ELR (cell line): ENCODE measurements at regions not wholly inside any gene's neighbourhood (a gene's known extent, or its start where the extent isn't known, plus 50 kb on each side); places are given as distances from the start of the nearest gene placed in this dataset.
"Not testable (repeated sequence)": the region's sequence is repeated elsewhere in the genome, so short reads cannot be mapped to it uniquely, and the experiment has no call there.

ENCODE experiments used
- DNase-seq: peaks from one replicate; pipeline ENCODE4 v3.0.0-alpha.2; 2015; ENCODE audit warnings: low read depth

DNA sequence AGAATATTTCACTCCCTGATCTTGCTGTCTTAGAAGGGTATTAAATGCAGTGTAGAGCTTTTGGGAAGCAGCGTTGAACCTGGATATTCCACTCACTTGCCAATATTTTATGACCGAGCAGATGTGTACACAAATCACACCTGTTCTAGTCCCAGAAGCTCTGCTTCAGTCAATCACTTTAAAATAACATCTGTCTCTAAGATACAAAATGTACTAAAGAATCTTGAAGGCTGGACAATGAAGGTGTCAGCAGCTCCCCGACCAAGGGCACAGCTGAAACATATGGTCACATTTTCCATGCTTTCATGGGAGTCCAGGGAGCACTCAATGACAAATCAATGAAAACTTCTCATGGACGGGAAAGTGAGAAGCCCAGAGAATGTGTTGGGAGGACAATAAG, 668.3 kb downstream of the PRIM2 start:
- DNase-seq, result not testable (repeated sequence)

GRCh38 chr6:57986584-57986983, 669.2 kb downstream of the PRIM2 start:
- DNase-seq, result not testable (repeated sequence)

GRCh38 chr6:57989520-57990080, 672.2 kb downstream of the PRIM2 start:
- peak; percentile 60 for DNase-seq

DNA sequence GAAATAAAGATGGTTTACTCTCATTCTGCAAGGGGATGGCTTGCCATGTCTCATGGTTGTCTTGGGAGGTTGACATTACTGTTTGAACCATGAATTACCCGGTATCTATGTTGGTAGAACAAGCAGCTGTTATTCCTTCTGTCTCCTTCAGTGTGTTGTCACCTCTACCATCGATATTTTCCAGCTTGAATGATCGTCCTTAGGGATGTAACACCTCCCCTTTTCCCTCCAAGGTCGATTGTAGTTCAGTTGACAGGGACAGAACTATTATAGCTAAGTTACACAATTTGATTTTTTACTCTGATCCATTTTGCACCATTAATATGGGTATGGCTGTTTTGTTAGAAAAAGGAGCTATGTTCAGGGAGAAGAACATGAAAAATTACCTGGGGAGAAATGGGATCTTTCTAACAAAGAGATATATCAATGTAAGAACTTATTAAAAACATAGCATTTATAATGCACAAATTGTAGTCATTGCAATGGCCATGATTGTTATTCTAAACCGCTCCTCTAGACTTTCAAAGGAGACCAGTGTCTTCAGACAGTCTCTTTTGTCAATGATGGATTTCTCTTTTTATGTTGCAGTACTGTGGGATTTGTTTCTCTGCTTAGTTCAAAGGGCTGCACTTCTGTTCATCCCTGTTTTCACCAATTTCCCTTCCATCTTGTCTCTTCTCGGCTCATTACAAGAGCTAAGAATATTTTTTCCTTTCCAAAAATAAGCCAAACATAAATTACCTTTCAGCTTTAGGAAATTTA, 681.6 kb downstream of the PRIM2 start:
- not testable (repeated sequence) for DNase-seq

DNA sequence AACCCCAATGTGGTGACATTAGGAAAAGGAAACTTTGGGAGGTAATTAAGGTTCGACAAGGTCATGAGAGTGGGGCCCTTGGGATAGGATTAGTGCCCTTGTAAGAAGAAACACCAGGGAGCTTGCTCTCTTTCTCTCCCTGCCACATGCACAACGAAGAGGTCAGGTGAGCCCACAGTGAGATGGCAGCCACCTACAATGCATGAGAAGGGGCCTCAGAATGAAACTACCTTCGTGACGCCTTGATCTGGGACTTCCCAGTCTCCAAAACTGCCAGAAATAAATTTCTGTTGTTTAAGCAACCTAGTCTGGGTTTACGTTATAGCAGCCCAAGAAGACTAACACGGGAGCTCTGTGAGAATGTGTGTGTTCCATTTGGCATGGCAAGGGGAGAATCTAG, 682.8 kb downstream of the PRIM2 start:
- DNase-seq, result not testable (repeated sequence)

DNA sequence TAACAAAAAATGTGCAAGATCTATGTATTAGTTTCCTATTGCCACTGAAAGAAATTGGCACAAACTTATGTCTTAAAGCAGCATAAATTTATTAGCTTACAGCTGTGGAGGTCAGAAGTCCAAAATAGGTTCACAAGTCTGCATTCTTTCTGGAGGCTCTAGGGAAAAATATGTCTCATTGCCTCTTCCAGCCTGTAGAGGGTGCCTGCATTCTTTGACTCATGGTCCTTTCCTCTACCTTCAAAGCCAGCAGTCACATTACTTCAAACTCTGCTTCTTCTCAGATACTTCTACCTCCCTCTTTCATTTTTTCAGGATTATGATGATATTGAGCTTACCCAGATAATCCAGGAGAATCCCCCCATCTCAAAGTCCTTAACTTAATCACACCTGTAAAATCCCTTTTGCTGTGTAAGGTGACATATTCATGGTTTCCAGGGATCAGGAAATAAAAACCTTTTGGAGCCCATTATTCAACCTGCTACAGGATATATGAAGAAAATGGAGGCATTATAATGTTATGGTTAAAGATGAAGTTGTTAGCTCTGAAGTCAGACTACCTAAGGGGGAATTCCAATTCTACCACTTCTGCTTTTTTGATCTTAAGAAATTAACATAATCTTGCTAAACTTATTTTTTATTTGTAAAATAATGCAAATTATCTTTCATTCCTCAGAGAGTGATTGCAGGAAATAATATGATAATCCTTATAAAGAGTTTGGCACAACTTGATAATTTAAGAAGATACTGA, 686.2 kb downstream of the PRIM2 start:
- peak; percentile 52 for DNase-seq

DNA sequence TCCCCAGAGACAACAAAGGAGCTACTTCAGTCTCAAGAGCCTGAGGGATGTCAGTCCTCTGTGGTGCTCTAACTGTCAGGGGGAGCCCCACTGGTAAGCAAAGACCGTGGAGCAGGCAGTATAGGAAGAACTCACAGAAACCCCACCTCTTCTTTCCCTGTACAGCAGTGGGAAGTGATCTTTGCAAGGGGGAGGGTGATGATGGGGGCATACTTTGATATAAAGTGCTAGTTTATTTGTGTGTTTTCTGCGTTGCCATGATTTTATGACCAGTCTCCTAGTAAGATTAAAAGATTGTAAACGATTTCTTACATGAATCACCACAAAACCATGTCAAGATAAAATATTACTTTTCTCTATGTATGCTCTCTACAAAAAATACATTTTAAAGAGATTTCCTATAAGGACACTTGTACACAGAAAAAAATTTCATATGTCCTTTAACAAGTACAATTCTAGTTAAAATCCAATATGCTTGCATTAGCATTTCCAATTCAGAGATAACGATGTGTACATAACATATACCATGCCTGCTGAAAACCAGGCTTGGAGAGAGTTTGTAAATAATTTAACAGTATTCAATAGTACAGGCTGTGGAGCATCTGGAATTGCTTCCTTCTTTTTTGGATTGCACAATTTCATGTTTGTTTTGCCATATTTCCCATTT, 690.0 kb downstream of the PRIM2 start:
- DNase-seq, result peak; percentile 34

- DNase-seq, result not testable (repeated sequence)
Observed at GRCh38 chr6:58008001-58008335, 690.5 kb downstream of the PRIM2 start.

GRCh38 chr6:58011954-58012600, 694.6 kb downstream of the PRIM2 start:
- DNase-seq, result not testable (repeated sequence)

DNA sequence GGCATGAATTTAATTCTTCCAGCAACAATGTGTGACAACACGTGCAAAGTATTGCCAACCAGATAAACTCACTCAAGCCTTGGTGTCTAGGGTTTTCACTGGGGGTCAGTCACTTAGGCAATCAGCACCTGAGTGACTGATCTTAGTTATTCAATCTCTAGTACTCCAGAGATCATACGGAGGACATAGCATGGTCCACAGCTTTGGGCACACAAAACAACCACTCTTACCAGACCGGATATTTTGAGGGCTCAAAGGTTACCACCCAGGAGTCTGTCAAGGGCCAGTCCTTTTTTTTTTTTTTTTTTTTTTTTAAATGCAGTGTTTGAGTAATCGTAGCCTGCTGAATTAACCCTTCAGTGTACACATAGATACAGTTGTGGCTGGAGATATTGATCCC, 699.2 kb downstream of the PRIM2 start:
- DNase-seq, result not testable (repeated sequence)

- not testable (repeated sequence) for DNase-seq
Observed at GRCh38 chr6:58028188-58028587, 710.8 kb downstream of the PRIM2 start.

- DNase-seq, result not testable (repeated sequence)
Observed at GRCh38 chr6:58038213-58038612, 720.8 kb downstream of the PRIM2 start.

DNA sequence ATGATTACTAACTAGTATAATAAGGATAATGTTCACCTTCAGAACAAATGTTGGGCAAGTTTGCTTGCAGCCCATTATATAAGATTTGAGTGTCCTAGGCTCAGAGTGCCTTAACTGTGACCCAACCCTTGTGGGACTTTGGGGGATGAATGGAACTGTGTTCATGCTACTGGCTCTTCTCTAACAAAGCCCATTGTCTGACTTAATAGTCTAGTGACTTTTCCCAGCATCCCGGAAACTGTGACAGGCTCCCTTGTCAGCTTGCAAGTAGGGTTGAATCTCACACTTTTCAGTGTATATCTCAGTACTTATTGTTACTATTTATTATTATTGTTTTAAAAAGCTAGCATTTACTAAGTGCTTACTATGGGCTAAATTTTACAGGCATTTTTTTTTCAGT, 729.2 kb downstream of the PRIM2 start:
- not testable (repeated sequence) for DNase-seq

- not testable (repeated sequence) for DNase-seq
Observed at GRCh38 chr6:58047389-58047788, 730.0 kb downstream of the PRIM2 start.

DNA sequence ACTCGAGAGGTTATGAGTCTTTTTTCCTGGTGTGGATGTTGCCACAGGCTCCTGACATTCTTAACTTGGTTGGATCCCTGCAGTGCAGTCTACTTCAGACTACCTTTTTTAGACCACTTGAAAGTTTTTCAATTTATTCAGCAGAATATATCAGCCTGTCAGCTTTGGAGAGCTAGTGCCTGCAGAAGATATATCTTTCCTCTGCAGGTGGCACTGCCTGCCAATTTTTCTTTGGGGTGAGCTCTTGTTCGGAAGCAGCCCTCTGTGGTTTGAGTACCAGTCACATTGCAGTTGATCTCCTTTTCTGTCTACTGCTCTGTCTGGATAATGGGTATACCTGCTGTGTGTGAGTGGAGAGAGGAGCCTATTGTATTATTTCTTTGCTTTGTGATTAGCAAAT, 730.4 kb downstream of the PRIM2 start:
- peak; percentile 17 for DNase-seq

DNA sequence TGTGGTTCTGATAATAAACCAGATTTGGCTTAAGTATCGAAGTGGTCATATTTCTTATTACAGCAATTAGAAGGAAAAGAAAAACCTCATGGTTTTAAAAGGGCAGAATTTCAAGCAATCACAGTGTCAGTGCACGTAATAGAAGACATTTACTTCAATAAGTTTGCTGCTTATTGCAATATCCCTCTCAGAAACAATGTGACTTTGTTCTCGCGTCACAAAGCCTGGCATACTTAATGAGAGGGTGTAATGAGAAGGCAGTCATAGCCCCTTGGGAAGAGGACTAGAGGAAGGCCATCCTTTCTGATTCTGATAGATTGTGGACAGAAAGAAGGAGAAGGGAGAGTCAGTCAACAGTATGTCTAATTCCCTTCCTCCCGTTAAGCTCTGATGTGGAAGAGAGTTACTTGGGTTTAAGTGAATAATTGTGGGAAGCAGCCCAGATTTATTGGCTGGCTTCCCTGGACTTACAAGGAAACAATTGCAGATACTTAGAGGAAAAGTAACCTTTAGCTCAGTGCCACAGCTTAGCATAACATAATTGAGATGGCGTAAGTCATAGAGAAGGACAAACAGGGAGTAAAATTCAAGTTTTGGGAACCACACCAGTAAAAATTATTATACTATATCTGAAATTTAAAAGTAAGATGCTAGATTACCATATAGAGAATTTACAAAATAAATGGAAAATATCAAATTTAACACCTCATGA, 738.2 kb downstream of the PRIM2 start:
- DNase-seq, result not testable (repeated sequence)

GRCh38 chr6:58059701-58060100, 742.3 kb downstream of the PRIM2 start:
- DNase-seq, result peak; percentile 83

DNA sequence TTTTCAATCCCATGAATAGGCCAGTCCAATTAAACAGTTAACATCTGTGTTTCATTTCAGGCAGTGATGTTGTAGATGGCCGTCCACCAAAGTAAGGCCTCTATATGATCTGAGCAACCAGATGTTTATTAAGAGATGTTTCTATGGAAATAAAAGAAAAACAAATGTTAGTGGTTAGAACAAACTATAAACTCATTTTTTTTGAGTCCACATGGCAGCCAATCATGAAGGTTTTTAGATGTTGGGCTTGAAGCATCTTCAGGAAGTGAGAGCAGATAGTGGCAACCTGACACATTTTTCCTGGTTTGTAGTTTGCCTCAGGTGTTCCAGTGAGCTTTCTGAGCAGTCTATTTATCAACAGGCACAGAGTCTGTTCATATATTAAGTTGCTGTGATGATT, 746.1 kb downstream of the PRIM2 start:
- not testable (repeated sequence) for DNase-seq

DNA sequence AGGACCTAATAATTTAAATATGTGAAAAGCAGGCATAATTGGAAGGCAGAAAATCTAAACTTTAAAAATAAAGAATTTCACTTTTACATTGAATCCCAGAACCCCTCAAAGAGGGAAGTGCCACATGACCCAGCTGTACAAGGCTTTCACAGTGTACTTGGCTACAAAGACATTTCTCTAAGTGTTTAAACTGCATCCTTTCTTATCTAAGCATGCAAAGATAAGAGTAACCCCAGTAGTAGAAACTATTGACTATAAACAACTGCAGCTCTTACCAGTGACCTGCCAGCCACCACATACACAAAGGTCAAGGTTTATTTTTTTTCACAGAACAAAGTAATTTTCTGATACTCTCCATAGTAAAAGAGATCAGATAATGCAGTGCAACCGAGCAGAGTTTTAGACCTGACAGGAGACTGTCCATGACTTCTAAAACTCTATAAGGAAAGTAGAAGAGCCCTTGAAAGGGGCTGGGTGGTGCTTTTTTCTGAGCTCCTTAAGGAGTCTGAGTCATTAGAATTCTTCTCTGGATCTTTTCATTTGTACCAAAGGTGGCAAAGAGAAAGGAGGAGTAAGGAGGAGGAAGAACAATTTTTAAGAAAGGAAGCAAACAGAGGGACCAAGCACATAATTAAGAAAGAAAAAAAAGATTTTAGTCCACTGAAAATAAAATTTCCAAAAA, 750.6 kb downstream of the PRIM2 start:
- DNase-seq, result not testable (repeated sequence)

DNA sequence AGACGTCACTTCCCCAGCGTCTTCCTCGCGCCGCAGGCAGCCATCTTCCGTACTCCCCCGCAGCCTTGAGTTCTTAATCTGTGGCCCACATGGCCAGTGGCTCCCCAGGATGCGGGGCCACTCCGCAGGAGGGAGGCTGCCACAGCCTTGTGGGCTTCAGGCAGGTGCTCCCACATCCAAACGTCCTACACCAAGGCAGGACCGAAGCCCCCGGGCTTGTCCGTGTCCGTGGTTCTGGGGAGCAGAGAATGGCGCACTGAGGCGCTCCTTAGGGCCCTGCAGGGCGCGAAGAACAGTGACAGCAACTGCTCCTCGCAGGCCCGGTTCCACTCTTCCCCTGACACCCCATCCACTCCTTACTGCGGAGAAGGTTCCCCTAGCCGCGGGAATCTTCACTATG, 755.8 kb downstream of the PRIM2 start:
- DNase-seq, result no peak

DNA sequence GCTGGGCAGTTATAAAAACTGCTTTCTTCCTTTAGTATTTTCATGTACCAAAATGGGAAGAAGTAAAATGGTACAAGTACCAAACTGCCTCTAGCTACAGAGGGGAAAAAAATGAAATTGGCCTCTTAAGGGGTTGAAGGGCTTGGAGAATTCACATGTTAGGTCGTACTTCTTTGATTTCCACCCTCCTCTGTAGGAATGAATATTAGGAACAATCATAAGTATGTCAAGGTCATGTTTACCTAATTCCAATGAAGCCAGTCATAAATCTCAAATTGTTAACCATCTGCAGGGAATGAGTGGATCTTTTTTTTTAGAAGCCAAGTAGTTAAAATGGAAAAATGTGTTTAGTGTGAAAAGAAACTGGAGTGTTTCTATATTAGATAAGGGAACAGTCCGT, 772.6 kb downstream of the PRIM2 start:
- DNase-seq, result not testable (repeated sequence)
